PC-9 (cell line): ENCODE measurements at regions not wholly inside any gene's neighbourhood (a gene's known extent, or its start where the extent isn't known, plus 50 kb on each side); places are given as distances from the start of the nearest gene placed in this dataset.

ENCODE experiments used
- BruUV-seq: library from RNA; stranded (reverse); fragments of 400-500 nt; replicated peaks from 2 replicates; lab custom pipeline; 2021; lab: Mats Ljungman, UMichigan
- CTCF ChIA-PET: fragments of 300-600 bp; sonication (Branson Sonifier 250); formaldehyde crosslinking; loops from one replicate; lab custom pipeline; 2022; ENCODE audit warnings: antibody characterized with exemption; lab: Charles Lee
- POLR2A ChIA-PET: fragments of 300-600 bp; sonication (Branson Sonifier 250); formaldehyde crosslinking; loops from one replicate; lab custom pipeline; 2022; ENCODE audit warnings: antibody characterized with exemption; ENCODE audit not compliant: unreplicated experiment; lab: Charles Lee
- DNase-seq, 2 experiments: peaks; one replicate each; pipeline versions ENCODE4 v3.0.0 to v3.0.0-alpha.2; 2015 to 2022; ENCODE audit warnings: mixed read lengths in 1 of 2
- H2AFZ ChIP-seq: fragments of 200-600 bp; sonication (generic); 2 replicates; pipeline ENCODE4 v1.8.1; 2017; ENCODE audit warnings: antibody characterized with exemption
- H3F3A ChIP-seq: fragments of 200-600 bp; sonication (generic); 2 replicates; pipeline ENCODE4 v1.8.1; 2017; ENCODE audit warnings: antibody characterized with exemption, mild to moderate bottlenecking, low read depth; ENCODE audit not compliant: insufficient read depth
- H3K27ac ChIP-seq: fragments of 200-600 bp; sonication (generic); 2 replicates; pipeline ENCODE4 v1.6.1; 2016; ENCODE audit warnings: mixed run types
- H3K27me3 ChIP-seq: fragments of 200-600 bp; sonication (generic); 2 replicates; pipeline ENCODE4 v1.6.1; 2016; ENCODE audit warnings: low read depth, mixed run types; ENCODE audit not compliant: insufficient read depth
- H3K36me3 ChIP-seq: fragments of 200-600 bp; sonication (generic); 2 replicates; pipeline ENCODE4 v1.6.1; 2016; ENCODE audit warnings: low read depth, mixed run types
- H3K4me1 ChIP-seq: fragments of 200-600 bp; sonication (generic); replicated peaks from 2 replicates; pipeline ENCODE4 v1.6.1; 2016; ENCODE audit warnings: mixed run types; ENCODE audit not compliant: insufficient read depth
- H3K4me2 ChIP-seq: fragments of 200-600 bp; sonication (generic); 2 replicates; pipeline ENCODE4 v1.6.1; 2017; ENCODE audit warnings: mixed run types
- H3K4me3 ChIP-seq: fragments of 200-600 bp; sonication (generic); 2 replicates; pipeline ENCODE4 v1.6.1; 2016; ENCODE audit warnings: mixed run types
- H3K79me2 ChIP-seq: fragments of 200-600 bp; sonication (generic); 2 replicates; pipeline ENCODE4 v1.6.1; 2017; ENCODE audit warnings: low read depth, mixed run types
- H3K9me2 ChIP-seq: fragments of 200-600 bp; sonication (generic); 2 replicates; pipeline ENCODE4 v1.8.1; 2017; ENCODE audit warnings: mild to moderate bottlenecking; ENCODE audit not compliant: insufficient read depth
- H3K9me3 ChIP-seq: fragments of 200-600 bp; sonication (generic); 2 replicates; pipeline ENCODE4 v1.8.1; 2016; ENCODE audit warnings: low read depth; ENCODE audit not compliant: insufficient read depth
- H4K20me1 ChIP-seq: fragments of 200-600 bp; sonication (generic); 2 replicates; pipeline ENCODE4 v1.8.1; 2017; ENCODE audit not compliant: insufficient read depth
- EZH2 ChIP-seq: fragments of 200-600 bp; sonication (generic); IDR thresholded peaks from 2 replicates; pipeline ENCODE4 v1.8.0; 2017; ENCODE audit warnings: antibody characterized with exemption, low read depth
- intact Hi-C: fragments of 100-400 bp; cut with micrococcal nuclease; formaldehyde crosslinking; loops from one replicate; pipeline ENCODE4 v1.10.0; 2022; ENCODE audit not compliant: unreplicated experiment
- TF ChIP-seq, protein P1 (sequence below): fragments of 200-600 bp; sonication (generic); conservative IDR thresholded peaks from 2 replicates; pipeline ENCODE4 v1.6.1; 2017; ENCODE audit warnings: mixed run types, antibody characterized with exemption, mild to moderate bottlenecking, moderate library complexity

DNA sequence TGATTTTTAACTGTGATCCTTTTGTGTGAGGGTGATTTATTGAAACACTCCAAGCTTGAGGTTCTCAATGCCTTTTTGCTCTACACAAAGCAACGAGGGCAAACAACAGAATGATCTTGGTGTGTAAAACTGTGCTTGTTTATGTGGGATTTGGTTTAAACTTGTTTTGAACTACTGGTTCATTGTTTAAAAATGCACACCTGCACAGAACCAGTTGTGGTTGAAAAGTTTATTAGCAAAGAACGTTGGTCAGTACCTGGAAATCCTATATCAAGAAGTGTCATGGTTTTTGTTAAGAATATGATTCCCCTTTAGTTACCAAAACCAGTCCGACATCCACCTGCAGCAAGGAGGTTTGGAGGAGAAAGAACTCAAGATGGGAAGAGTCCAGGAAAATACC lies 239.4 kb downstream of the WNT5A start:
- ChIA-PET POLR2A (no interaction called here), CTCF (no interaction called here)
- H3K27me3 ChIP-seq = no peaks in the 10 kb centered on the region
- H3K9me2 ChIP-seq = no peaks in the 10 kb centered on the region
- no peak for DNase-seq
- no peak overlapping the region for H3K4me3 ChIP-seq
- no peaks in the 10 kb centered on the region for H4K20me1 ChIP-seq
- 0 out of 2 replicates have a peak, but pooled peaks cover 7% of the 10 kb centered on the region for H3F3A ChIP-seq
- H3K4me2 ChIP-seq = no peak overlapping the region
- H3K4me1 ChIP-seq = peaks cover 14% of the 10 kb centered on the region
- no TSS peak for BruUV-seq
- TF ChIP-seq EZH2 = no peak
- TF ChIP-seq, protein P1, sequence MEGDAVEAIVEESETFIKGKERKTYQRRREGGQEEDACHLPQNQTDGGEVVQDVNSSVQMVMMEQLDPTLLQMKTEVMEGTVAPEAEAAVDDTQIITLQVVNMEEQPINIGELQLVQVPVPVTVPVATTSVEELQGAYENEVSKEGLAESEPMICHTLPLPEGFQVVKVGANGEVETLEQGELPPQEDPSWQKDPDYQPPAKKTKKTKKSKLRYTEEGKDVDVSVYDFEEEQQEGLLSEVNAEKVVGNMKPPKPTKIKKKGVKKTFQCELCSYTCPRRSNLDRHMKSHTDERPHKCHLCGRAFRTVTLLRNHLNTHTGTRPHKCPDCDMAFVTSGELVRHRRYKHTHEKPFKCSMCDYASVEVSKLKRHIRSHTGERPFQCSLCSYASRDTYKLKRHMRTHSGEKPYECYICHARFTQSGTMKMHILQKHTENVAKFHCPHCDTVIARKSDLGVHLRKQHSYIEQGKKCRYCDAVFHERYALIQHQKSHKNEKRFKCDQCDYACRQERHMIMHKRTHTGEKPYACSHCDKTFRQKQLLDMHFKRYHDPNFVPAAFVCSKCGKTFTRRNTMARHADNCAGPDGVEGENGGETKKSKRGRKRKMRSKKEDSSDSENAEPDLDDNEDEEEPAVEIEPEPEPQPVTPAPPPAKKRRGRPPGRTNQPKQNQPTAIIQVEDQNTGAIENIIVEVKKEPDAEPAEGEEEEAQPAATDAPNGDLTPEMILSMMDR = no peak
- H3K79me2 ChIP-seq = no peaks in the 10 kb centered on the region
- H2AFZ ChIP-seq = no peak overlapping the region
- no peaks in the 10 kb centered on the region for H3K36me3 ChIP-seq
- H3K27ac ChIP-seq = no peak overlapping the region
- intact Hi-C loops = no loop called here
- H3K9me3 ChIP-seq = no peaks in the 10 kb centered on the region

DNA sequence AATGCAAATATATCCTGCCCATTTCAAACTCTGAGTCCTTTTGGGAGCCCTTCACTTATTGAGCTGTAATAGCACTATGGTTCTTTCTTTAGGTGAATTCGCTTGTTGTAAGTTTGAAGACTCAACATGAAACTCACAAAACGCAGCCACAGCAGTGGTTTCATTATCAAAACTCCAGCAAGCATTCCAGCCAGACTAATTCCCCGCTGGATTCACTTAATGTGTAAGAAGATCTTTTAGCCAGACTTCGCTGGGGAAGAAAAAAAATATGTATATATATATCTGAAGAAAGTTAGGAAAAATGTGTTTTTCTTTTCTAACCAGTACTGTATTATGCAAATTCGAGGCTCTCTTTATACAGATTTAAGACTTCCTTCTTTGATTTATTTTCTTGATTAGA lies 241.1 kb downstream of the WNT5A start:
- Histone ChIP-seq H4K20me1 (no peaks in the 10 kb centered on the region), H3F3A (0 out of 2 replicates have a peak, but pooled peaks cover 7% of the 10 kb centered on the region), H3K79me2 (no peaks in the 10 kb centered on the region), H3K36me3 (no peaks in the 10 kb centered on the region), H3K4me2 (no peak overlapping the region), H3K4me1 (peaks cover 14% of the 10 kb centered on the region), H3K4me3 (no peak overlapping the region), H3K27me3 (no peaks in the 10 kb centered on the region), H3K27ac (no peak overlapping the region), H2AFZ (no peak overlapping the region), H3K9me3 (no peaks in the 10 kb centered on the region), H3K9me2 (no peaks in the 10 kb centered on the region)
- POLR2A ChIA-PET = no interaction called here
- TF ChIP-seq EZH2 = no peak
- TF ChIP-seq, protein P1 = no peak
- no peak for DNase-seq
- CTCF ChIA-PET = no interaction called here
- BruUV-seq = no TSS peak
- intact Hi-C loops = no loop called here

DNA sequence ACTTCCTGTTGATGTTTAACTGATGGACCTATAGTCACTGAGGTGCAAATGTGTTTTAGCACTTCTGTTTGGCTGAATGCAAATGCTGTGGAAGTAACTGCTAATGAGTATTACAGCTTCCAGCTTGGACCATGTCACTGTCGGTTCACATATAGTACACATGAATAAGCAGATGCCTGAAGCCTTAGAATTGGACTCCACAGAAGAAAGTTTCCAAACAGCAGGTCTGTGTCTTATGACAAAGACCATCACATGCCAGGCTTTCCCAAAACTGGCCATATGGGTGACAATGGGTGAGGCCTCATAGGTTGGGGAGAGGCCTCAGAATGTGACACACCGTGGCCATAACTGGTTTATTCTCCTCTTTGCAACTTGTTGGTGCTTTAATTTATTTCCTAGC lies 241.8 kb downstream of the WNT5A start:
- Histone ChIP-seq H3K27ac (no peak overlapping the region), H3K9me3 (no peaks in the 10 kb centered on the region), H3F3A (0 out of 2 replicates have a peak, but pooled peaks cover 7% of the 10 kb centered on the region), H3K4me3 (no peak overlapping the region), H3K4me1 (peaks cover 14% of the 10 kb centered on the region), H3K9me2 (no peaks in the 10 kb centered on the region), H3K36me3 (no peaks in the 10 kb centered on the region), H2AFZ (no peak overlapping the region), H3K27me3 (no peaks in the 10 kb centered on the region), H4K20me1 (no peaks in the 10 kb centered on the region), H3K4me2 (no peak overlapping the region), H3K79me2 (no peaks in the 10 kb centered on the region)
- TF ChIP-seq EZH2 = no peak
- TF ChIP-seq, protein P1 = no peak
- ChIA-PET CTCF (interaction anchor here (0.7 kb wide), 1 partner anchor 42 kb away, joined by 3 read pairs; no protein-coding TSS in a partner anchor), POLR2A (no interaction called here)
- no peak for DNase-seq
- intact Hi-C loops = no loop called here
- BruUV-seq = no TSS peak
